Thymus (tissue), 11 donors: ENCODE measurements at regions not wholly inside any gene's neighbourhood (a gene's known extent, or its start where the extent isn't known, plus 50 kb on each side); places are given as distances from the start of the nearest gene placed in this dataset.
"Not testable (repeated sequence)": the region's sequence is repeated elsewhere in the genome, so short reads cannot be mapped to it uniquely, and the experiment has no call there.

ENCODE experiments used
- DNase-seq, 9 donors: peaks; one replicate each; pipeline ENCODE4 v3.0.0-alpha.2; 2013; ENCODE audit warnings: low spot score in 9 of 9, low read depth in 6 of 9, missing footprints in 1 of 9
- H3K27ac ChIP-seq, 2 donors: one replicate each; pipeline ENCODE4 v1.5.1; 2013; ENCODE audit warnings: control low read depth in 1 of 2, low read depth in 1 of 2, low read length in 1 of 2, mild to moderate bottlenecking in 1 of 2, moderate library complexity in 1 of 2
- H3K27me3 ChIP-seq, 2 donors: one replicate each; pipeline ENCODE4 v1.5.1; 2013; ENCODE audit warnings: low read length in 1 of 2; ENCODE audit not compliant: control insufficient read depth in 2 of 2, insufficient read depth in 1 of 2
- H3K36me3 ChIP-seq, 2 donors: one replicate each; pipeline ENCODE4 v1.5.1; 2013; ENCODE audit warnings: low read length in 1 of 2, mild to moderate bottlenecking in 1 of 2, moderate library complexity in 1 of 2; ENCODE audit not compliant: control insufficient read depth in 2 of 2, insufficient read depth in 2 of 2
- H3K4me1 ChIP-seq, 2 donors: one replicate each; pipeline ENCODE4 v1.5.1; 2013; ENCODE audit warnings: low read length in 2 of 2; ENCODE audit not compliant: control insufficient read depth in 2 of 2, insufficient read depth in 2 of 2
- H3K4me3 ChIP-seq, 2 donors: one replicate each; pipeline ENCODE4 v1.5.1; 2013; ENCODE audit warnings: low read length in 2 of 2, control low read depth in 1 of 2, mild to moderate bottlenecking in 1 of 2
- H3K9me3 ChIP-seq, 2 donors: one replicate each; pipeline ENCODE4 v1.5.1; 2013; ENCODE audit warnings: low read length in 1 of 2, mild to moderate bottlenecking in 1 of 2; ENCODE audit not compliant: control insufficient read depth in 2 of 2, insufficient read depth in 1 of 2
- WGBS: extraction: QIAGEN DNeasy Blood & Tissue Kit; methylation state at CpG from one replicate; pipeline ENCODE4 v1.1.7; 2013; 5-methylcytosine and 5-hydroxymethylcytosine counted together
- donor health status: healthy.

- H3K9me3 ChIP-seq, result peaks cover 0 to 12% of the 10 kb centered on the region in 2 donors
- not testable (repeated sequence) for H3K27me3 ChIP-seq, H3K27ac ChIP-seq, H3K36me3 ChIP-seq, DNase-seq, H3K4me3 ChIP-seq, H3K4me1 ChIP-seq
- 63% methylated on average over 1 of the region's 1 CpG for WGBS
These were observed 638.3 kb downstream of the GOLGA6L6 start for GRCh38 chr15:19903281-19903680.

- 84% methylated on average over 1 of the region's 1 CpG for WGBS
- not testable (repeated sequence) for H3K4me1 ChIP-seq, H3K4me3 ChIP-seq, H3K27ac ChIP-seq, H3K27me3 ChIP-seq, H3K36me3 ChIP-seq, DNase-seq
- H3K9me3 ChIP-seq, result peaks cover 0 to 12% of the 10 kb centered on the region in 2 donors
These were observed 639.2 kb downstream of the GOLGA6L6 start for GRCh38 chr15:19902388-19902787.

GRCh38 chr15:19901414-19901813, 640.2 kb downstream of the GOLGA6L6 start:
- not testable (repeated sequence) for H3K27me3 ChIP-seq, H3K4me3 ChIP-seq, DNase-seq, H3K27ac ChIP-seq, H3K36me3 ChIP-seq, H3K4me1 ChIP-seq
- 73% methylated on average over 4 of the region's 4 CpGs for WGBS
- peaks cover 0 to 12% of the 10 kb centered on the region in 2 donors for H3K9me3 ChIP-seq

- H3K4me3 ChIP-seq, result no peak overlapping the region
- peaks cover 1 to 12% of the 10 kb centered on the region in 2 donors for H3K9me3 ChIP-seq
- no peak for DNase-seq
- H3K27me3 ChIP-seq, result no peaks in the 10 kb centered on the region
- no peak overlapping the region for H3K27ac ChIP-seq
- no peaks in the 10 kb centered on the region for H3K36me3 ChIP-seq
- H3K4me1 ChIP-seq, result no peaks in the 10 kb centered on the region
- WGBS, result 77% methylated on average over 53 of the region's 53 CpGs
These were observed 642.4 kb downstream of the GOLGA6L6 start for GRCh38 chr15:19899021-19899824.

GRCh38 chr15:19888811-19889210, 652.8 kb downstream of the GOLGA6L6 start:
- H3K27me3 ChIP-seq, H3K4me1 ChIP-seq, H3K27ac ChIP-seq, H3K4me3 ChIP-seq, H3K36me3 ChIP-seq, H3K9me3 ChIP-seq, DNase-seq: not testable (repeated sequence)
- 62% methylated on average over 1 of the region's 1 CpG for WGBS

DNA sequence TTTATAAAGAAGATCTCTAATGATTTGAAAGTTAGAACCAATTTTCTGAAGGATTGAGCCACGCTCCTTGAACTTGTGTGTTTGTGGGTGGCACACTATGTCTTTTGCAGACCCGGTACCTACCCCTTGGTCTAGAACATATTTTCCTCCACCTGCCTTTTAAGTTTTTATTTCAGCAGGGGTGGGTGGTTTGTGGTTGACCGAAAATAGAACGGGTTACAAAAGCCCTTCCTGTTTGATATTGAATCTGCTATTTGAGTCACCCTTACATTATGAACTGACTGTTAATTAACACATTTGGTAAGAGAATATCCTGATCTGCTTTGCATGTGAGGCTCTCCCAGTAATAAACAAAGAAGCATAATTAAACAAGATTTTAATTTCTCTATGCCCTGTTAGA, 697.5 kb downstream of the GOLGA6L6 start:
- not testable (repeated sequence) for H3K27ac ChIP-seq, H3K9me3 ChIP-seq, H3K36me3 ChIP-seq, H3K4me1 ChIP-seq, H3K27me3 ChIP-seq, DNase-seq, H3K4me3 ChIP-seq
- WGBS, result 59% methylated on average over 4 of the region's 4 CpGs
